ENCODE measurements at regions not wholly inside any gene's neighbourhood (a gene's known extent, or its start where the extent isn't known, plus 50 kb on each side); places are given as distances from the start of the nearest gene placed in this dataset.

DNA sequence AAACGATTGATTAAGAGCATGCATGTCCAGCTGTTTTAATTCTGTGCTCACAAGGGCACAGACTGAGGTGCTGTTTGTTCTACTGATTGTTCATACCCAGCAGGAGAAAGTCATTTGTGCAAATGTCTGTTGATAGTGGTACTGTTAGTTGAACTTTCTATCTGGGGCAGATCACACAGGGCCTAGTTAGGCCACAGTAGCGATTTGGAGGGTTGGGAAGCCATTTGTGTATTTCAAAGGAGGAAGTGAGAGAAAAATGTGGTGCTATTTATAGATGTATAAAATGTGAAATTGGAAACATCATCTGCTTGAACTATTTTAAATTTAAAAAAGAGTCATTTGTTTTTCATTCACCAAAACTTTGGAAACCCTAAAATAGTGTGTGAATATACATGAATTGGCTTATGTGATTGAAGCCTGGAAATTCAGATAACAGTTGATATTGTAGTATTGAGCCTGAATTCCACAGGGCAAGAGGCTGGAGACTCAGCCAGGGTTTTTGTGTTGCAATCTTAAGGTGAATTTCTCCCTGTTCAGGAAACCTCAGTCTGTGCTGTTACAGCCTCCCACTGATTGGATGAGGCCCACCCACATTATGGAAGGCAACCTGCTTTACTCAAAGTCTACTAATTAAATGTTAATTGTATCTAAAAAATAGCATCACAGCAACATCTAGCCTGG is 162.0 kb upstream of the CDKN2B start:
- TF ChIP-seq, protein P1, sequence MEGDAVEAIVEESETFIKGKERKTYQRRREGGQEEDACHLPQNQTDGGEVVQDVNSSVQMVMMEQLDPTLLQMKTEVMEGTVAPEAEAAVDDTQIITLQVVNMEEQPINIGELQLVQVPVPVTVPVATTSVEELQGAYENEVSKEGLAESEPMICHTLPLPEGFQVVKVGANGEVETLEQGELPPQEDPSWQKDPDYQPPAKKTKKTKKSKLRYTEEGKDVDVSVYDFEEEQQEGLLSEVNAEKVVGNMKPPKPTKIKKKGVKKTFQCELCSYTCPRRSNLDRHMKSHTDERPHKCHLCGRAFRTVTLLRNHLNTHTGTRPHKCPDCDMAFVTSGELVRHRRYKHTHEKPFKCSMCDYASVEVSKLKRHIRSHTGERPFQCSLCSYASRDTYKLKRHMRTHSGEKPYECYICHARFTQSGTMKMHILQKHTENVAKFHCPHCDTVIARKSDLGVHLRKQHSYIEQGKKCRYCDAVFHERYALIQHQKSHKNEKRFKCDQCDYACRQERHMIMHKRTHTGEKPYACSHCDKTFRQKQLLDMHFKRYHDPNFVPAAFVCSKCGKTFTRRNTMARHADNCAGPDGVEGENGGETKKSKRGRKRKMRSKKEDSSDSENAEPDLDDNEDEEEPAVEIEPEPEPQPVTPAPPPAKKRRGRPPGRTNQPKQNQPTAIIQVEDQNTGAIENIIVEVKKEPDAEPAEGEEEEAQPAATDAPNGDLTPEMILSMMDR (IDR thresholded peaks at IDR 0.05; ENCODE audit: low read depth, low read length), result no peak
- no peak for TF ChIP-seq EZH2phosphoT487 (IDR thresholded peaks at IDR 0.05; ENCODE audit: low read depth)

Measured in OCI-LY3 (cell line).